ENCODE measurements at regions not wholly inside any gene's neighbourhood (a gene's known extent, or its start where the extent isn't known, plus 50 kb on each side); places are given as distances from the start of the nearest gene placed in this dataset.
A peak's percentile ranks its signal among the peaks of the same experiment; 100 is the strongest.

- Histone ChIP-seq H3K4me2 (no peak overlapping the region), H3K36me3 (no peaks in the 10 kb centered on the region), H3K27ac (no peak overlapping the region), H3K9ac (no peak overlapping the region), H3K4me3 (no peak overlapping the region), H3K4me1 (no peaks in the 10 kb centered on the region), H3K9me3 (no peaks in the 10 kb centered on the region), H4K20me1 (no peaks in the 10 kb centered on the region), H3K27me3 (no peaks in the 10 kb centered on the region)
- TF ChIP-seq Cebpa-rat (IDR thresholded peaks at IDR 0.05) = no peak
Measured at GRCh38 chr2:119104414-119104813, 54.1 kb downstream of the C1QL2 start.

GRCh38 chr2:119102964-119103363 lies 55.6 kb downstream of the C1QL2 start:
- Histone ChIP-seq H3K9ac (no peak overlapping the region), H3K4me1 (no peaks in the 10 kb centered on the region), H3K27ac (no peak overlapping the region), H3K27me3 (no peaks in the 10 kb centered on the region), H3K36me3 (no peaks in the 10 kb centered on the region), H3K9me3 (no peaks in the 10 kb centered on the region), H3K4me3 (no peak overlapping the region), H3K4me2 (no peak overlapping the region), H4K20me1 (no peaks in the 10 kb centered on the region)
- TF ChIP-seq Cebpa-rat (IDR thresholded peaks at IDR 0.05) = no peak

GRCh38 chr2:119088416-119088815 lies 70.1 kb downstream of the C1QL2 start:
- Histone ChIP-seq H3K4me3 (no peak overlapping the region), H3K27me3 (no peaks in the 10 kb centered on the region), H3K9me3 (no peaks in the 10 kb centered on the region), H3K36me3 (no peaks in the 10 kb centered on the region), H3K9ac (no peak overlapping the region), H4K20me1 (no peaks in the 10 kb centered on the region), H3K4me1 (peaks cover 3% of the 10 kb centered on the region), H3K4me2 (no peak overlapping the region), H3K27ac (no peak overlapping the region)
- no peak for TF ChIP-seq Cebpa-rat (IDR thresholded peaks at IDR 0.05)

- peaks cover 12% of the 10 kb centered on the region for H3K4me1 ChIP-seq
- peaks cover 4% of the 10 kb centered on the region; the same call in 1 of the 2 replicates for H3K9me3 ChIP-seq
- H3K27me3 ChIP-seq = no peaks in the 10 kb centered on the region
- no peak overlapping the region for H3K9ac ChIP-seq
- H3K4me3 ChIP-seq = no peak overlapping the region
- no peak overlapping the region for H3K27ac ChIP-seq
- no peaks in the 10 kb centered on the region for H3K36me3 ChIP-seq
- no peak for TF ChIP-seq Cebpa-rat (IDR thresholded peaks at IDR 0.05)
- H3K4me2 ChIP-seq = no peak overlapping the region
- H4K20me1 ChIP-seq = no peaks in the 10 kb centered on the region
Measured at GRCh38 chr2:119086327-119086726, 72.2 kb downstream of the C1QL2 start.

GRCh38 chr2:119085613-119086012 lies 72.9 kb downstream of the C1QL2 start:
- Histone ChIP-seq H3K36me3 (no peaks in the 10 kb centered on the region), H4K20me1 (no peaks in the 10 kb centered on the region), H3K4me3 (no peak overlapping the region), H3K9ac (no peak overlapping the region), H3K9me3 (peaks cover 5% of the 10 kb centered on the region; the same call in 1 of the 2 replicates), H3K4me1 (peaks cover 12% of the 10 kb centered on the region), H3K27me3 (no peaks in the 10 kb centered on the region), H3K27ac (no peak overlapping the region), H3K4me2 (no peak overlapping the region)
- no peak for TF ChIP-seq Cebpa-rat (IDR thresholded peaks at IDR 0.05)

GRCh38 chr2:119083416-119083815 lies 75.1 kb downstream of the C1QL2 start:
- Histone ChIP-seq H3K9me3 (peaks cover 5% of the 10 kb centered on the region; the same call in 1 of the 2 replicates), H3K27me3 (no peaks in the 10 kb centered on the region), H3K4me3 (no peak overlapping the region), H4K20me1 (no peaks in the 10 kb centered on the region), H3K4me2 (peak overlapping the region; percentile 31), H3K36me3 (no peaks in the 10 kb centered on the region), H3K27ac (peak overlapping the region; percentile 37), H3K4me1 (peaks cover 12% of the 10 kb centered on the region), H3K9ac (no peak overlapping the region)
- TF ChIP-seq Cebpa-rat (IDR thresholded peaks at IDR 0.05) = no peak

- no peak for TF ChIP-seq Cebpa-rat (IDR thresholded peaks at IDR 0.05)
- no peaks in the 10 kb centered on the region for H4K20me1 ChIP-seq
- H3K27ac ChIP-seq = peak overlapping the region; percentile 37; the same call in 1 of the 2 replicates
- H3K9ac ChIP-seq = no peak overlapping the region
- no peaks in the 10 kb centered on the region for H3K36me3 ChIP-seq
- H3K9me3 ChIP-seq = peaks cover 5% of the 10 kb centered on the region; the same call in 1 of the 2 replicates
- H3K27me3 ChIP-seq = no peaks in the 10 kb centered on the region
- H3K4me3 ChIP-seq = no peak overlapping the region
- H3K4me2 ChIP-seq = peak overlapping the region; percentile 31
- H3K4me1 ChIP-seq = peaks cover 12% of the 10 kb centered on the region
Measured at GRCh38 chr2:119082821-119083400, 75.6 kb downstream of the C1QL2 start.

- Histone ChIP-seq H3K4me3 (no peak overlapping the region), H3K27me3 (no peaks in the 10 kb centered on the region), H4K20me1 (no peaks in the 10 kb centered on the region), H3K4me2 (no peak overlapping the region), H3K36me3 (no peaks in the 10 kb centered on the region), H3K9ac (no peak overlapping the region), H3K27ac (no peak overlapping the region), H3K4me1 (peaks cover 18% of the 10 kb centered on the region), H3K9me3 (peaks cover 5% of the 10 kb centered on the region; the same call in 1 of the 2 replicates)
- TF ChIP-seq Cebpa-rat (IDR thresholded peaks at IDR 0.05) = no peak
Measured at GRCh38 chr2:119078796-119079195, 79.8 kb downstream of the C1QL2 start.

GRCh38 chr2:119076713-119077112 lies 81.8 kb downstream of the C1QL2 start:
- Histone ChIP-seq H3K4me2 (no peak overlapping the region), H3K36me3 (no peaks in the 10 kb centered on the region)

GRCh38 chr2:119073213-119073612 lies 85.3 kb downstream of the C1QL2 start:
- no peak overlapping the region for H3K4me2 ChIP-seq
- no peaks in the 10 kb centered on the region for H4K20me1 ChIP-seq
- H3K9me3 ChIP-seq = no peaks in the 10 kb centered on the region
- H3K27ac ChIP-seq = no peak overlapping the region
- no peaks in the 10 kb centered on the region for H3K36me3 ChIP-seq
- no peaks in the 10 kb centered on the region for H3K27me3 ChIP-seq
- no peak overlapping the region for H3K4me3 ChIP-seq
- no peak for TF ChIP-seq Cebpa-rat (IDR thresholded peaks at IDR 0.05)
- H3K9ac ChIP-seq = no peak overlapping the region
- peaks cover 6% of the 10 kb centered on the region for H3K4me1 ChIP-seq

More at GRCh38 chr2:119076713-119077112, 81.8 kb downstream of the C1QL2 start:
- Histone ChIP-seq H3K27ac (no peak overlapping the region), H3K4me1 (peaks cover 6% of the 10 kb centered on the region), H3K4me3 (no peak overlapping the region), H4K20me1 (no peaks in the 10 kb centered on the region), H3K9ac (no peak overlapping the region), H3K9me3 (peaks cover 5% of the 10 kb centered on the region; the same call in 1 of the 2 replicates), H3K27me3 (no peaks in the 10 kb centered on the region)
- no peak for TF ChIP-seq Cebpa-rat (IDR thresholded peaks at IDR 0.05)

- no peak overlapping the region for H3K4me3 ChIP-seq
- no peaks in the 10 kb centered on the region for H3K4me1 ChIP-seq
- no peak overlapping the region for H3K9ac ChIP-seq
- no peaks in the 10 kb centered on the region for H3K27me3 ChIP-seq
- H3K36me3 ChIP-seq = no peaks in the 10 kb centered on the region
- H3K27ac ChIP-seq = no peak overlapping the region
- TF ChIP-seq Cebpa-rat (IDR thresholded peaks at IDR 0.05) = no peak
- no peak overlapping the region for H3K4me2 ChIP-seq
- no peaks in the 10 kb centered on the region for H3K9me3 ChIP-seq
- H4K20me1 ChIP-seq = no peaks in the 10 kb centered on the region
Measured at GRCh38 chr2:119071476-119071875, 87.1 kb downstream of the C1QL2 start.

Data from BLaER1 (cell line).